Right atrium auricular region (tissue), 2 donors: ENCODE measurements at regions not wholly inside any gene's neighbourhood (a gene's known extent, or its start where the extent isn't known, plus 50 kb on each side); places are given as distances from the start of the nearest gene placed in this dataset.

Experiments
- DNase-seq: peaks from one replicate; pipeline ENCODE4 v3.0.0-alpha.2; 2019; ENCODE audit warnings: low spot score
- H3K27ac ChIP-seq, 2 donors: fragments of 200-600 bp; sonication (generic); 1 replicate in 1 of 2; 2 replicates in 1 of 2; pipeline ENCODE4 v1.5.1; 2016 to 2019
- H3K27me3 ChIP-seq, 2 donors: fragments of 200-600 bp; sonication (generic); one replicate each; pipeline versions ENCODE4 v1.5.1 to v1.6.0; 2017 to 2019
- H3K36me3 ChIP-seq: fragments of 200-600 bp; sonication (generic); one replicate; pipeline ENCODE4 v1.5.1; 2016
- H3K4me1 ChIP-seq, 2 donors: fragments of 200-600 bp; sonication (generic); one replicate each; pipeline versions ENCODE4 v1.5.1 to v1.6.0; 2017 to 2019
- H3K4me3 ChIP-seq, 2 donors: fragments of 200-600 bp; sonication (generic); 1 replicate in 1 of 2; 2 replicates in 1 of 2; pipeline ENCODE4 v1.5.1; 2017 to 2019; ENCODE audit warnings: mild to moderate bottlenecking in 1 of 2, moderate library complexity in 1 of 2
- H3K9me3 ChIP-seq, 2 donors: fragments of 200-600 bp; sonication (generic); one replicate each; pipeline ENCODE4 v1.5.1; 2019
- TF ChIP-seq, protein P1 (sequence below), 2 donors: fragments of 200-600 bp; sonication (generic); IDR thresholded peaks; one replicate each; pipeline ENCODE4 v1.5.1; 2019; ENCODE audit warnings: antibody characterized with exemption in 2 of 2

DNA sequence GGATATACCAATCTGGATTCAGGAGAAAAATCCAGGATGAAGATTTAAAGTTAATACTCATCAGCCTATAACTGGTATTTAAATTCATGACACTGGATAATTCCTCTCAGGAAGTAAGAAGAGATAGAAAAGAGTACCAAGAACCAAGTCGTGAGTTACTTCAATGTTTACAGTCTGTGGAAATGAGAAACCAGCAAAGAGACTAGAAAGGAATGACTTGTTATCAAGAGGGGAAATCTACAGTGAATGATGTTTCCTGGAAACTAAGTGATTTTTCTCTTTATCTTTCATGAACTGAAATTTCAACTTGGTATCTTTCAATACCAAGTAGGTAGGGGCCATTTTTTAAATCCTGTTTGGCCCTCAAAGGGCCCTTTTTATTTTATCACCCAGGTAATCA lies 217.9 kb upstream of the AFF2 start:
- Histone ChIP-seq H3K36me3 (no peaks in the 10 kb centered on the region), H3K4me1 (no peaks in the 10 kb centered on the region), H3K27ac (no peak overlapping the region), H3K4me3 (no peak overlapping the region), H3K9me3 (no peaks in the 10 kb centered on the region), H3K27me3 (no peaks in the 10 kb centered on the region)
- TF ChIP-seq, protein P1, sequence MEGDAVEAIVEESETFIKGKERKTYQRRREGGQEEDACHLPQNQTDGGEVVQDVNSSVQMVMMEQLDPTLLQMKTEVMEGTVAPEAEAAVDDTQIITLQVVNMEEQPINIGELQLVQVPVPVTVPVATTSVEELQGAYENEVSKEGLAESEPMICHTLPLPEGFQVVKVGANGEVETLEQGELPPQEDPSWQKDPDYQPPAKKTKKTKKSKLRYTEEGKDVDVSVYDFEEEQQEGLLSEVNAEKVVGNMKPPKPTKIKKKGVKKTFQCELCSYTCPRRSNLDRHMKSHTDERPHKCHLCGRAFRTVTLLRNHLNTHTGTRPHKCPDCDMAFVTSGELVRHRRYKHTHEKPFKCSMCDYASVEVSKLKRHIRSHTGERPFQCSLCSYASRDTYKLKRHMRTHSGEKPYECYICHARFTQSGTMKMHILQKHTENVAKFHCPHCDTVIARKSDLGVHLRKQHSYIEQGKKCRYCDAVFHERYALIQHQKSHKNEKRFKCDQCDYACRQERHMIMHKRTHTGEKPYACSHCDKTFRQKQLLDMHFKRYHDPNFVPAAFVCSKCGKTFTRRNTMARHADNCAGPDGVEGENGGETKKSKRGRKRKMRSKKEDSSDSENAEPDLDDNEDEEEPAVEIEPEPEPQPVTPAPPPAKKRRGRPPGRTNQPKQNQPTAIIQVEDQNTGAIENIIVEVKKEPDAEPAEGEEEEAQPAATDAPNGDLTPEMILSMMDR (IDR thresholded peaks at IDR 0.05) = no peak
- no peak for DNase-seq

DNA sequence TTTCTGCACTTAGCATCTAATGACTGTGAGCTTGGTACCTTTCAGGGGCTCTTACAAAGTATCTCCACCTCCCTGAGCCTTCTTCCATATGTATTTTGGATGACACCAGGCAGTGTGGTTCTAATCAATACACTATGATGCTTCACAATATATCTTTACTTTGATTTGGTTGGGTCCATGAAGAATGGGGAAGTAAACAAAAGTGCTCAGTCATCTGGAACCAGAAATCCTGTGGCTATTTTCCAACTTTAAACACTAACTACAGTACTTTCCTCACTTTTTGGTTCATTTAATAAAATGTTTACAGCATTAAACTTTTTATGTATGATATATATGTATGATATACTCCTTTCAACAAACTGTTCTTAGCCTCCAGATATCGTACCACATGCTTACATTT lies 216.4 kb upstream of the AFF2 start:
- no peaks in the 10 kb centered on the region for H3K36me3 ChIP-seq
- no peak overlapping the region for H3K4me3 ChIP-seq
- TF ChIP-seq, protein P1 (IDR thresholded peaks at IDR 0.05) = no peak

DNA sequence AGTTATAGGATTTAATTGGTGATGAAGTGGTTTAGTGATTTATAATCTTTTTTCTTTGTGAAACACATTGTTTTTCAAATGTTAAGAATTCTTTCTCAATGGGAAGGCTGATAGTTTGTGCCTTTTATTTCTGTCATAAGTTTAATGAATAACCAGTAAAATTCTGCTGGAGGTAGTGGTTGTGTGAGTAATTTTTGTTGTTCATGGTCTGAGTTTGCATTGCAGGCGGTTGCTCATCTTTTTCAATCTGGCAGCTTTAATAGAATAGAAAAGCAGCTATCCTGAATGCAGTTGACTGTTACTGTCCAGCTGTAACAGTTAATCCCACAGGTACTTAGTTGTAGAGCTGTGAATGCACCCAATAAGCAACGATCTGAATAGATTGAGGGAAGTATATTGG lies 215.6 kb upstream of the AFF2 start:
- TF ChIP-seq, protein P1 (IDR thresholded peaks at IDR 0.05) = no peak

More for the DNA sequence above, 216.4 kb upstream of the AFF2 start:
- H3K27ac ChIP-seq = no peak overlapping the region
- DNase-seq = no peak
- H3K9me3 ChIP-seq = no peaks in the 10 kb centered on the region
- no peaks in the 10 kb centered on the region for H3K4me1 ChIP-seq
- no peaks in the 10 kb centered on the region for H3K27me3 ChIP-seq

DNA sequence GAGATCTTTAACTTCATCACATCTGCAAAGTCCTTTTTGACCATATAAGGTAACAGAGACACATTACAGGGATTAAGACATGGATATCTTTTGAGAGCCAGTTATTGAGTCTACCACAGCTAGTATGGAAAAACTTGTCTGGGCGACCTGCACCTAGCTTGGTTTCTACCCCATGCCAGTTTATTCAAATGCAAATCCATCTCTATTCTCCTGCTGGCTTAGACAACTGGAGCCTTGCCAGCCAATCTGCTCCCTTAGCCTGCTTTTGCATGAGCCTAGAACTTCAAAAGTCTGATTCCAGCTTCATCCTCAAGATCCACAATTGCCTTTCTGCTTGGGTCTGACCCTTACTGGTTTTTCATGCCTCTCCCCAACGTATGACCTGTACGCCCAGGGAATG lies 212.0 kb upstream of the AFF2 start:
- TF ChIP-seq, protein P1 (IDR thresholded peaks at IDR 0.05) = no peak
- no peaks in the 10 kb centered on the region for H3K27me3 ChIP-seq
- H3K27ac ChIP-seq = no peak overlapping the region
- H3K4me3 ChIP-seq = no peak overlapping the region
- H3K9me3 ChIP-seq = no peaks in the 10 kb centered on the region
- DNase-seq = no peak
- no peaks in the 10 kb centered on the region for H3K4me1 ChIP-seq
- H3K36me3 ChIP-seq = no peaks in the 10 kb centered on the region

More for the DNA sequence above, 215.6 kb upstream of the AFF2 start:
- no peak overlapping the region for H3K4me3 ChIP-seq
- H3K9me3 ChIP-seq = no peaks in the 10 kb centered on the region
- no peaks in the 10 kb centered on the region for H3K4me1 ChIP-seq
- no peak for DNase-seq
- no peaks in the 10 kb centered on the region for H3K36me3 ChIP-seq
- H3K27ac ChIP-seq = no peak overlapping the region
- H3K27me3 ChIP-seq = no peaks in the 10 kb centered on the region

DNA sequence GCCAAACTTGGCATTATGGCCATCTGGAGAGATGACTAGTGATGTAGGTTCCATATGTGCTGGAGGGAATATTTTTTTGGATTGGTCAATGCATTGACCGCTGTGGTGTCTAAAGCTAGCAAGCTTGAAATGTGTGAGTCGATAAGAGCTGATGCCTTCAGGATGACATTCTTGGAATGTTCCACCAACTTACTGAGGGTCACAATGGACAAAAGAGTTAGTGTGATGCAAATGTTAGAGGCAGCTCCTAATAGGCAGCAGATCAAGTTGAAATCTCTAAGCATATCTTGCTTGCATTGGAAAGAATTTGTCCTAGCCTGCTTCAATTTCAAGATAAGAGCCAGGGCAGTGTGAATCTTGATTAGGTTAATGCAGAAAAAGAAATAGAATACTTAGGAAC lies 210.4 kb upstream of the AFF2 start:
- Histone ChIP-seq H3K9me3 (no peaks in the 10 kb centered on the region), H3K27me3 (no peaks in the 10 kb centered on the region), H3K27ac (no peak overlapping the region), H3K4me3 (no peak overlapping the region), H3K4me1 (no peaks in the 10 kb centered on the region), H3K36me3 (no peaks in the 10 kb centered on the region)
- no peak for DNase-seq
- TF ChIP-seq, protein P1 (IDR thresholded peaks at IDR 0.05) = no peak

DNA sequence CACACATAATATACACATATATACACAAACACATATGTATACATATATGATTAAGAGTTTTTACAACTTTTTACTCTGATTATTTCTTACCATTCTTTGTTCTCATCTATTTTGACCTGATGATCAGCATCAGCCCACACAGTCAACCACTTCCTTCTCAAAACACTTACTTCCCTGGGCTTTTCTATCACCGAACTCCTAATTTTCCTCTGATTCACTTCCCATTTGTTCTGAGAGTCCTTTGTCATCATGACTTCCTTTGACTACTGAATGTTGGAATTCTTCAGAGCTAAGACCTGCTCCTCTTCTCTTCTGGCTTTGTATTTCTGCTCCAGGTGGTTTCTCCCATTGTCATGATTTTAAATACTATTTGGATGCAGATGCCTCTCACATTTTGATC lies 209.5 kb upstream of the AFF2 start:
- no peak overlapping the region for H3K27ac ChIP-seq
- no peak for DNase-seq
- no peaks in the 10 kb centered on the region for H3K36me3 ChIP-seq
- no peaks in the 10 kb centered on the region for H3K4me1 ChIP-seq
- TF ChIP-seq, protein P1 (IDR thresholded peaks at IDR 0.05) = no peak
- H3K27me3 ChIP-seq = no peaks in the 10 kb centered on the region
- H3K4me3 ChIP-seq = no peak overlapping the region
- no peaks in the 10 kb centered on the region for H3K9me3 ChIP-seq
